DND-41 (cell line): ENCODE measurements at regions not wholly inside any gene's neighbourhood (a gene's known extent, or its start where the extent isn't known, plus 50 kb on each side); places are given as distances from the start of the nearest gene placed in this dataset.

Experiments
- EZH2 ChIP-seq: IDR thresholded peaks from 3 replicates; pipeline ENCODE4 v1.6.1; 2012; ENCODE audit warnings: borderline replicate concordance, low read depth, mild to moderate bottlenecking, moderate library complexity, low read length, inconsistent platforms; ENCODE audit not compliant: severe bottlenecking
- TF ChIP-seq, protein P1 (sequence below): IDR thresholded peaks from 2 replicates; pipeline ENCODE4 v1.5.1; 2012; ENCODE audit warnings: borderline replicate concordance, low read length, moderate library complexity, mild to moderate bottlenecking; ENCODE audit not compliant: poor library complexity, severe bottlenecking; ENCODE audit errors: extremely low read depth

DNA sequence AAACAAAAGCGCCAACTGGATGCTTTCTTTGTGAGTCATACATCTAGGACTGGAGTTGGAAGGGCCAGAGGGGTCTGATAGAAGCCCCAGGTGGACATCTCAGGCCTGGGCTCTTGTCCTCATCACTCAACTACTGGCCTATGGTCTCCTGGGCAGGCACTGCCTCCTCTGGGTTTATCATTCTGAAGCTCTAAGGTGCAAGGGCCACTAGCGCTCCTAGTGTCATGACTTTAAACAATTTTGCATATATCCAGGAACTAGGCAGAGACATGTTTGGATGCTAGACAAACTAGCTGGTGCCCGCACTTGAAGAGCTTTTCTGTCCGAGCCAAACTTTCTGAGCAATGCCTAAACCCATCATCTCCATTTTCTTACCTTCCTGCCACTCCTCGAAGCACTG is 72.3 kb downstream of the CD164 start:
- TF ChIP-seq, protein P1, sequence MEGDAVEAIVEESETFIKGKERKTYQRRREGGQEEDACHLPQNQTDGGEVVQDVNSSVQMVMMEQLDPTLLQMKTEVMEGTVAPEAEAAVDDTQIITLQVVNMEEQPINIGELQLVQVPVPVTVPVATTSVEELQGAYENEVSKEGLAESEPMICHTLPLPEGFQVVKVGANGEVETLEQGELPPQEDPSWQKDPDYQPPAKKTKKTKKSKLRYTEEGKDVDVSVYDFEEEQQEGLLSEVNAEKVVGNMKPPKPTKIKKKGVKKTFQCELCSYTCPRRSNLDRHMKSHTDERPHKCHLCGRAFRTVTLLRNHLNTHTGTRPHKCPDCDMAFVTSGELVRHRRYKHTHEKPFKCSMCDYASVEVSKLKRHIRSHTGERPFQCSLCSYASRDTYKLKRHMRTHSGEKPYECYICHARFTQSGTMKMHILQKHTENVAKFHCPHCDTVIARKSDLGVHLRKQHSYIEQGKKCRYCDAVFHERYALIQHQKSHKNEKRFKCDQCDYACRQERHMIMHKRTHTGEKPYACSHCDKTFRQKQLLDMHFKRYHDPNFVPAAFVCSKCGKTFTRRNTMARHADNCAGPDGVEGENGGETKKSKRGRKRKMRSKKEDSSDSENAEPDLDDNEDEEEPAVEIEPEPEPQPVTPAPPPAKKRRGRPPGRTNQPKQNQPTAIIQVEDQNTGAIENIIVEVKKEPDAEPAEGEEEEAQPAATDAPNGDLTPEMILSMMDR = no peak
- TF ChIP-seq EZH2 = no peak
